Keratinocyte (primary cell): ENCODE measurements at regions not wholly inside any gene's neighbourhood (a gene's known extent, or its start where the extent isn't known, plus 50 kb on each side); places are given as distances from the start of the nearest gene placed in this dataset.

ENCODE experiments used
- DNase-seq: peaks from one replicate; pipeline ENCODE4 v3.0.0-alpha.2; 2011; ENCODE audit warnings: low read depth, missing footprints, low spot score
- FAIRE-seq: peaks from 2 replicates; lab custom pipeline; 2011; peaks lifted over from hg19 to GRCh38; lab: Jason Lieb, UNC
- H2AFZ ChIP-seq: 2 replicates; pipeline ENCODE4 v1.6.0; 2012; ENCODE audit warnings: low read length, control low read depth, inconsistent platforms; ENCODE audit not compliant: control insufficient read depth
- H3K27ac ChIP-seq: 2 replicates; pipeline ENCODE4 v1.5.1; 2011; ENCODE audit warnings: low read length; ENCODE audit not compliant: control insufficient read depth, insufficient read depth
- H3K27me3 ChIP-seq: 3 replicates; pipeline ENCODE4 v1.6.0; 2011; ENCODE audit warnings: low read length; ENCODE audit not compliant: control insufficient read depth, insufficient read depth; ENCODE audit errors: extremely low read depth
- H3K36me3 ChIP-seq, 2 experiments: 2 replicates in 1 of 2; 3 replicates in 1 of 2; pipeline ENCODE4 v1.5.1; 2011; ENCODE audit warnings: low read length in 2 of 2, mild to moderate bottlenecking in 1 of 2; ENCODE audit not compliant: control insufficient read depth in 2 of 2, insufficient read depth in 2 of 2; ENCODE audit errors: extremely low read depth in 1 of 2
- H3K4me1 ChIP-seq: 3 replicates; pipeline ENCODE4 v1.5.1; 2011; ENCODE audit warnings: low read length; ENCODE audit not compliant: control insufficient read depth, insufficient read depth; ENCODE audit errors: extremely low read depth
- H3K4me2 ChIP-seq: 3 replicates; pipeline ENCODE4 v1.6.0; 2011; ENCODE audit warnings: low read depth, low read length; ENCODE audit not compliant: control insufficient read depth, insufficient read depth; ENCODE audit errors: extremely low read depth
- H3K4me3 ChIP-seq, 3 experiments: fragments of 200-600 bp in 1 of 3; sonication (generic) in 1 of 3; 2 replicates in 2 of 3; 3 replicates in 1 of 3; pipeline ENCODE4 v1.5.1; 2011 to 2016; ENCODE audit warnings: low read length in 3 of 3, mild to moderate bottlenecking in 3 of 3, control low read depth in 2 of 3, inconsistent platforms in 1 of 3, low read depth in 1 of 3, mixed read lengths in 1 of 3, mixed run types in 1 of 3, moderate library complexity in 1 of 3; ENCODE audit not compliant: control insufficient read depth in 2 of 3, insufficient read depth in 2 of 3; ENCODE audit errors: extremely low read depth in 1 of 3
- H3K79me2 ChIP-seq: 2 replicates; pipeline ENCODE4 v1.6.0; 2012; ENCODE audit warnings: low read length; ENCODE audit not compliant: control insufficient read depth, insufficient read depth
- H3K9ac ChIP-seq: 3 replicates; pipeline ENCODE4 v1.6.0; 2011; ENCODE audit warnings: low read length; ENCODE audit not compliant: control insufficient read depth, insufficient read depth; ENCODE audit errors: extremely low read depth
- H3K9me1 ChIP-seq: 3 replicates; pipeline ENCODE4 v1.6.0; 2011; ENCODE audit warnings: low read length; ENCODE audit not compliant: control insufficient read depth, insufficient read depth; ENCODE audit errors: extremely low read depth
- H3K9me3 ChIP-seq: 2 replicates; pipeline ENCODE4 v1.5.1; 2012; ENCODE audit warnings: low read depth, low read length; ENCODE audit not compliant: control insufficient read depth
- H4K20me1 ChIP-seq: 3 replicates; pipeline ENCODE4 v1.6.0; 2011; ENCODE audit warnings: low read length; ENCODE audit not compliant: control insufficient read depth, insufficient read depth; ENCODE audit errors: extremely low read depth
- EZH2 ChIP-seq: IDR thresholded peaks from one replicate; pipeline ENCODE4 v1.6.1; 2012; ENCODE audit warnings: inconsistent platforms, mild to moderate bottlenecking, low read length, moderate library complexity
- dilution Hi-C: fragments of 300-500 bp; cut with MboI; formaldehyde crosslinking; loops from one replicate; pipeline ENCODE4 v1.7.0; 2020; ENCODE audit warnings: low sequenced_read_pairs; ENCODE audit not compliant: extremely low pct_ligation_motif_present
- TF ChIP-seq, protein P1 (sequence below), 3 experiments: IDR thresholded peaks in 1 of 3; conservative IDR thresholded peaks in 1 of 3; optimal IDR thresholded peaks in 1 of 3; 2 replicates in 2 of 3; 3 replicates in 1 of 3; pipeline versions ENCODE3 to v1.5.1; 2011; ENCODE audit warnings: low read length in 3 of 3, mild to moderate bottlenecking in 3 of 3, moderate library complexity in 2 of 3, control low read depth in 1 of 3, inconsistent platforms in 1 of 3; ENCODE audit not compliant: insufficient read depth in 2 of 3; ENCODE audit errors: extremely low read depth in 1 of 3

DNA sequence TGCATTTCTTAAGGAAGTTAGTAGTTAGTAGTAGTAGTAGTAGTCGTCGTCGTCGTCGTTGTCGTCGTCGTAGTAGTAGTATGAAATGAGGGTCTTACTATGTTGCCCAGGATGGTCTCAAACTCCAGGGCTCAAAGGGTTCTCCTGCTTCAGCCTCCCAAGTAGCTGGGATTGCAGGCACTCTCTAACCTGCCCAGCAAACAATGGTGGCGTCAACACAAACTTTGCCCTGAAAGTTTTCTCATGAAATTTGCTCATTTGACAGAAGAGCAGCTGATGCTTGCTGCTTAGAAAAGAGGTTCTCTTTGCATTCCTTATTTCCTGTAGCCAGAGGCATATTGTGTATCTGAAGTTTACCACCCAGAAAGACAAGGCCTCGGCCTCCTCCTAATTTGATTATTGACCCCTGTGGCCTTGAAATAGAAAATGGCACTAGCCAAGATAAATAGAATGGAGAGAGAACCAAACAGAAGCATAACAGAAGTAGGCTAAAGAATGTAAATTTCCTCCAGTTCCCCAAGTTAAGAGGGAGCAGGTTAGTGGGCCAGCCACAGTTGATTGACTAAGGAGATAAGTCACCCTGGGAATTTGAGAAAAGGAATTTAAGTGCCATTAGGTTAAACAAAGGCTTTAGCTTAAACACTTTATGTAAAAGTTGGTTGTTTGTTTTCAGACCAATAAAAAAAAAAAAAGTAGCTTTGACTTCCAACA lies 166.2 kb upstream of the ROBO2 start:
- Histone ChIP-seq H4K20me1 (no peaks in the 10 kb centered on the region), H3K4me1 (no peaks in the 10 kb centered on the region), H3K9ac (no peak overlapping the region), H3K27me3 (no peaks in the 10 kb centered on the region), H3K9me3 (no peaks in the 10 kb centered on the region), H3K36me3 (no peaks in the 10 kb centered on the region), H3K4me2 (no peak overlapping the region), H2AFZ (no peak overlapping the region), H3K9me1 (no peaks in the 10 kb centered on the region), H3K27ac (no peak overlapping the region), H3K79me2 (no peaks in the 10 kb centered on the region), H3K4me3 (no peak overlapping the region)
- FAIRE-seq, result no peak
- TF ChIP-seq EZH2, result no peak
- TF ChIP-seq, protein P1, sequence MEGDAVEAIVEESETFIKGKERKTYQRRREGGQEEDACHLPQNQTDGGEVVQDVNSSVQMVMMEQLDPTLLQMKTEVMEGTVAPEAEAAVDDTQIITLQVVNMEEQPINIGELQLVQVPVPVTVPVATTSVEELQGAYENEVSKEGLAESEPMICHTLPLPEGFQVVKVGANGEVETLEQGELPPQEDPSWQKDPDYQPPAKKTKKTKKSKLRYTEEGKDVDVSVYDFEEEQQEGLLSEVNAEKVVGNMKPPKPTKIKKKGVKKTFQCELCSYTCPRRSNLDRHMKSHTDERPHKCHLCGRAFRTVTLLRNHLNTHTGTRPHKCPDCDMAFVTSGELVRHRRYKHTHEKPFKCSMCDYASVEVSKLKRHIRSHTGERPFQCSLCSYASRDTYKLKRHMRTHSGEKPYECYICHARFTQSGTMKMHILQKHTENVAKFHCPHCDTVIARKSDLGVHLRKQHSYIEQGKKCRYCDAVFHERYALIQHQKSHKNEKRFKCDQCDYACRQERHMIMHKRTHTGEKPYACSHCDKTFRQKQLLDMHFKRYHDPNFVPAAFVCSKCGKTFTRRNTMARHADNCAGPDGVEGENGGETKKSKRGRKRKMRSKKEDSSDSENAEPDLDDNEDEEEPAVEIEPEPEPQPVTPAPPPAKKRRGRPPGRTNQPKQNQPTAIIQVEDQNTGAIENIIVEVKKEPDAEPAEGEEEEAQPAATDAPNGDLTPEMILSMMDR (optimal IDR thresholded peaks at IDR 0.05 in 1 of 3, IDR thresholded peaks at IDR 0.05 in 1 of 3, conservative IDR thresholded peaks at IDR 0.05 in 1 of 3; ENCODE audit: extremely low read depth in 1 of 3, insufficient read depth in 2 of 3, low read length in 3 of 3), result no peak
- DNase-seq, result no peak
- dilution Hi-C loops, result no loop called here

GRCh38 chr3:76879959-76880358 lies 159.9 kb upstream of the ROBO2 start:
- Histone ChIP-seq H3K4me3 (no peak overlapping the region), H3K9me1 (no peaks in the 10 kb centered on the region), H3K79me2 (no peaks in the 10 kb centered on the region), H3K9ac (no peak overlapping the region), H2AFZ (no peak overlapping the region), H3K27ac (no peak overlapping the region), H3K9me3 (no peaks in the 10 kb centered on the region), H3K4me1 (no peaks in the 10 kb centered on the region), H4K20me1 (no peaks in the 10 kb centered on the region), H3K27me3 (no peaks in the 10 kb centered on the region), H3K36me3 (no peaks in the 10 kb centered on the region), H3K4me2 (no peak overlapping the region)
- FAIRE-seq (no peak), DNase-seq (no peak)
- dilution Hi-C loops, result no loop called here
- TF ChIP-seq, protein P1 (optimal IDR thresholded peaks at IDR 0.05 in 1 of 3, IDR thresholded peaks at IDR 0.05 in 1 of 3, conservative IDR thresholded peaks at IDR 0.05 in 1 of 3; ENCODE audit: extremely low read depth in 1 of 3, insufficient read depth in 2 of 3, low read length in 3 of 3), result no peak
- no peak for TF ChIP-seq EZH2
